Muscle layer of duodenum (tissue), 2 donors: ENCODE measurements at regions not wholly inside any gene's neighbourhood (a gene's known extent, or its start where the extent isn't known, plus 50 kb on each side); places are given as distances from the start of the nearest gene placed in this dataset.
"Not testable (repeated sequence)": the region's sequence is repeated elsewhere in the genome, so short reads cannot be mapped to it uniquely, and the experiment has no call there.

Experiments
- H3K27ac ChIP-seq: one replicate; pipeline ENCODE4 v1.7.0; 2013; ENCODE audit warnings: mild to moderate bottlenecking, low read length
- H3K27me3 ChIP-seq: one replicate; pipeline ENCODE4 v1.7.0; 2013; ENCODE audit warnings: low read depth, mild to moderate bottlenecking, control low read depth, low read length
- H3K36me3 ChIP-seq, 2 donors: one replicate each; pipeline ENCODE4 v1.7.0; 2013; ENCODE audit warnings: low read length in 2 of 2, control low read depth in 1 of 2, mild to moderate bottlenecking in 1 of 2; ENCODE audit not compliant: insufficient read depth in 2 of 2, control insufficient read depth in 1 of 2
- H3K4me1 ChIP-seq, 2 donors: one replicate each; pipeline ENCODE4 v1.7.0; 2013; ENCODE audit warnings: low read length in 2 of 2, mild to moderate bottlenecking in 2 of 2, control low read depth in 1 of 2, moderate library complexity in 1 of 2; ENCODE audit not compliant: insufficient read depth in 2 of 2, control insufficient read depth in 1 of 2
- H3K4me3 ChIP-seq, 2 donors: one replicate each; pipeline ENCODE4 v1.7.0; 2013; ENCODE audit warnings: low read length in 2 of 2, low read depth in 1 of 2, mild to moderate bottlenecking in 1 of 2
- H3K9me3 ChIP-seq, 2 donors: one replicate each; pipeline ENCODE4 v1.7.0; 2013; ENCODE audit warnings: low read length in 2 of 2, control low read depth in 1 of 2, mild to moderate bottlenecking in 1 of 2; ENCODE audit not compliant: control insufficient read depth in 1 of 2
- donor health status: healthy.

DNA sequence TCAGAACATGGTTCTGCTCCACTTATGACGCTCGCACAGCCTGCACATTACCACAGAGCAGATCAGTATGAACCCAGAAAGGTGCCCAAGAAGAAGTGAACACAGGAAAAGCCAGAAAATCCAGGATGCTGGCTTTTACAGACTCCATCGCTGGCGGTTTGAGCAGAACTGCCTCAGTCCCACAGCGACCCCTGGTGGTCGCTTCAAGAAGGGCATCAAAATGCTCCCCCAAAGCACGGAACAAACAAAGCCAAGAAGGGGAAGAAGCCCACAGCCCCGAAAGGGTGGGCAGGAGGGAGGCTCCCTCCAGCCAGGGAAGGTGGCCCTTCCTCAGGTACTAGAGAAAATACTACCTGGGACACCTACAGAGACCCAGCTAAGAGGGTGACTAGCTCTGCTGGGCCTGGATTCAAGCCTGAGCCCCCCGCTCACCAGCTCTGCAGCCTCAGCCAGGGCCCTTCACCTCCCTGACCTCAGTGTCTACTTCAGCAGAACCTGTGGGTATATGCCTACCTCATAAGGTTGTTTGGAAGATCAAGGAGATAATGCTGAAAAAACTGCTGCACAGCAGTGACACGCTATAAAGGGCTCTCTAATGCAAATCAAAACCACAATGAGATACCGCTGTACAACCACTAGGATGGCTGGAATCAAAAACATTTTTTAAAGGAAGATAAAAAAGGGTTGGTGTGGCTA is 98.1 kb downstream of the NCOR2 start:
- H3K4me1 ChIP-seq = peaks cover 0 to 6% of the 10 kb centered on the region in 2 donors
- H3K4me3 ChIP-seq = no peak overlapping the region
- peaks cover 47 to 62% of the 10 kb centered on the region in 2 donors for H3K36me3 ChIP-seq

DNA sequence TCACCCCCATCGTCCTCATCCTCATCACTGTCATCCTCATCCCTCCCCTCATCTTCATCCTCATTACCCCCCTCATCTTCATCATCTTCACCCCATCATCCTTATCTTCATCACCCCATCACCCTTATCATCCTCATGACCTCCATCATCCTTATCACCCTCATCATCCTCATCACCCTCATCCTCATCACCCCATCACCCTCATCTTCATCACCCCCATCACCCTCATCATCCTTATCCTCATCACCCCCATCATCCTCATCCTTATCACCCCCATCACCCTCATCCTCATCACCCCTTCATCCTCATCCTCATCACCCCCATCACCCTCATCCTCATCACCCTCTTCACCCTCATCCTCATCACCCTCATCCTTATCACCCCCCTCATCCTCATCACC is 99.9 kb downstream of the NCOR2 start:
- Histone ChIP-seq H3K36me3 (peaks cover 39 to 47% of the 10 kb centered on the region in 2 donors), H3K4me1 (peaks cover 0 to 23% of the 10 kb centered on the region in 2 donors)
- not testable (repeated sequence) for H3K9me3 ChIP-seq, H3K4me3 ChIP-seq, H3K27ac ChIP-seq, H3K27me3 ChIP-seq

More for the DNA sequence above, 98.1 kb downstream of the NCOR2 start:
- Histone ChIP-seq H3K27ac (no peak overlapping the region), H3K9me3 (peaks cover 0 to 4% of the 10 kb centered on the region in 2 donors), H3K27me3 (no peaks in the 10 kb centered on the region)

DNA sequence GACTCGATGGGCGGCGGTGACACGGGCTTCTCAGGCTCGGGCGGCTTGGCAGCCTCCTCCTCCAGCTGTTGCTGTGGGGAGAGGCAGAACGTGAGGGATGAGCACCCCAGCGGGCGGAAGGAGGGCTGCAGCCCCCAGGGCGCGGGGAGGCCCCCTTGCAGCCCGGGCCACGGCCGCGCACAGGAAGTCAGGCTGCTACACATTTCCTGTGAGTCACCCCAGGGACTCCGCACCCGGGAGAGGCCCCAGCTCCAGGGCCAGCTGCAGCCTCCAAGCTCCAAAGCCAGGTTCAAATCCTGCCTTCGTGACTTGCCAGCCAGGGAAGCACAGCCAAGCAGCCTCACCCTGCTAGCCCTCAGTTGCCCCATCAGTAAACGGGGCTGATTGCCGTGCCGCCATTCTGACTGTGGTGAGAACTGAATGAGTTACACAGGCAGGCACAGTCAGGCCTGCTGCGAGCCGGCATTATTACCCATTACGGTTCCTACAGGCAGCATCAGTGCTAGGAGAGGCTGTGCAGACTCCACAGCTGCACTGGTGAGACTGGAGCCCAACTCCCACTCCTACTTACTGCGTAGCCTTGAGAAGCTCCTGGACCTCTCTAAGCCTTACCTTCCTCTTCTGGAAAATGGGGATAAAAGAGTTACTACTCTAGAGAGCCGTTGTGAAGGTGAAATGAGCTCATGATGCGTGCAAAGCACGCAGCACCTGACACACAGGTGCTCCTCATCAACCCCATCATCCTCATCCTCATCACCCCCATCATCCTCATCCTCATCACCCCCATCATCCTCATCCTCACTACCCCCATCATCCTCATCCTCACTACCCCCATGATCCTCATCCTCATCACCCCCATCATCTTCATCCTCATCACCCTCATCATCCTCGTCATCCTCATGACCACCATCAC is 100.9 kb downstream of the NCOR2 start:
- Histone ChIP-seq H3K9me3 (peaks cover 0 to 4% of the 10 kb centered on the region in 2 donors), H3K4me3 (no peak overlapping the region), H3K27me3 (no peaks in the 10 kb centered on the region), H3K36me3 (peaks cover 37% of the 10 kb centered on the region in 2 donors), H3K27ac (no peak overlapping the region), H3K4me1 (peaks cover 0 to 29% of the 10 kb centered on the region in 2 donors)

DNA sequence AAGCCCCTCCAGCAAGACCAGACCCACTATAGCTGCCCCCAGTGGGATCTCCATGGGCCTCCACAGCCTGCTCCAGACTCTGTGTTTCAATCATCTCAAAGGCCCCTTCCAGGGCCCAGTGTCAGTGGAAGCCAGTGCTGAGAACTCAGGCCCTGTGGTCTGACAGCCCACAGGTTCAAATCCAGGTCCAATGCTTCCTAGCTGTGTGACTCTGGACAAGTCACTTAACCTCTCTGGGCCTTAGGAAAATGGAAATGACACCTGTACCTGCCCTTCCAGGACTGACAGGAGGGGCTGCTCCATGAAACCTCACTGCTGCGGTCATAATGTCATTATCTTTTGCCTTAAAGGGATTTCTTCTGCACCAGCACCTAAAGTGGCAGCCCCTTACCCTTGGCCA is 101.9 kb downstream of the NCOR2 start:
- H3K4me1 ChIP-seq = peaks cover 0 to 29% of the 10 kb centered on the region in 2 donors
- peaks cover 0 to 4% of the 10 kb centered on the region in 2 donors for H3K9me3 ChIP-seq
- H3K27ac ChIP-seq = no peak overlapping the region
- H3K36me3 ChIP-seq = peaks cover 28 to 36% of the 10 kb centered on the region in 2 donors
- no peak overlapping the region for H3K4me3 ChIP-seq
- no peaks in the 10 kb centered on the region for H3K27me3 ChIP-seq

DNA sequence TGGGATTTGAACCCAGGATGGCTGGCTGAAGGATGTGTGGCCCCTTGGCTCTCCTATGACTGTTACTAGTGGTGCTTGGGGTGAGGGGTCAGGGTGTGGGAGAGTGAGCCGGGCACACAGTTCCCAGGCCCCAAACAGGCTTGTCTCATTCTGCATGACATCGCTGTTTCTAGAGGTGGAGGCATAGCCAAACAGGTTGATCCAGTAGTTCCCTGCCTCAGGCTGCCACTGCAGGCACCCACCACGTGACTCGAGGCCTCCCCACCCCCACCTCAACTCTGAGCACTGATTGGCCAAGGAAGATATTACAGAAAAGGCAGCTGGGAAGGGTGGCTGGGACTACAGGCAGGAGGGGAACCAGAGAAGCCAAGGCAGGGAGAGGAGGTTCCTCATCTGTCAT is 102.6 kb downstream of the NCOR2 start:
- peaks cover 30 to 38% of the 10 kb centered on the region in 2 donors for H3K36me3 ChIP-seq
- no peak overlapping the region for H3K4me3 ChIP-seq
- no peak overlapping the region for H3K27ac ChIP-seq
- H3K4me1 ChIP-seq = peaks cover 0 to 29% of the 10 kb centered on the region in 2 donors
- no peaks in the 10 kb centered on the region for H3K27me3 ChIP-seq
- H3K9me3 ChIP-seq = peaks cover 0 to 4% of the 10 kb centered on the region in 2 donors

DNA sequence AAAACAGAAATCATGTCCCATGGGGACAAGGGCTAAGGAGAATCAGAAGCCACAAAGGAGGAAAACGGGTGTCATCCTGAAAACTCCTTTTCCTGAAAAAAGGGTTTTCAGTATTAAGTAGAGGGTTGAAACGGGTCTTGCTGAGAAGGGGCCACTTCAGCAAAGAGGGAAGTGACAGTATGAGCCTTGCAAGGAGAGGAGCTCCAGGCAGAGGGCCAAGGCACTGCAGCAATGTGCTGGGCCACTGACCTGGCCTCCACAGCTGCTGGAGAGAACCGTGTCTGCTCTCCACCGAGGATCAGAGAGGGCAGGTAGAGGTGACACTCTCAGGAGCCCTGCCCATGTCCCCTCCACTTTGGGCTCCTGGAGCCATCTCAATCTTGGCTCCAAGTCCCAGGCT is 103.3 kb downstream of the NCOR2 start:
- H3K27ac ChIP-seq = no peak overlapping the region
- peaks cover 25 to 45% of the 10 kb centered on the region in 2 donors for H3K36me3 ChIP-seq
- H3K4me1 ChIP-seq = peaks cover 0 to 29% of the 10 kb centered on the region in 2 donors
- H3K27me3 ChIP-seq = no peaks in the 10 kb centered on the region
- H3K4me3 ChIP-seq = no peak overlapping the region
- no peaks in the 10 kb centered on the region for H3K9me3 ChIP-seq

DNA sequence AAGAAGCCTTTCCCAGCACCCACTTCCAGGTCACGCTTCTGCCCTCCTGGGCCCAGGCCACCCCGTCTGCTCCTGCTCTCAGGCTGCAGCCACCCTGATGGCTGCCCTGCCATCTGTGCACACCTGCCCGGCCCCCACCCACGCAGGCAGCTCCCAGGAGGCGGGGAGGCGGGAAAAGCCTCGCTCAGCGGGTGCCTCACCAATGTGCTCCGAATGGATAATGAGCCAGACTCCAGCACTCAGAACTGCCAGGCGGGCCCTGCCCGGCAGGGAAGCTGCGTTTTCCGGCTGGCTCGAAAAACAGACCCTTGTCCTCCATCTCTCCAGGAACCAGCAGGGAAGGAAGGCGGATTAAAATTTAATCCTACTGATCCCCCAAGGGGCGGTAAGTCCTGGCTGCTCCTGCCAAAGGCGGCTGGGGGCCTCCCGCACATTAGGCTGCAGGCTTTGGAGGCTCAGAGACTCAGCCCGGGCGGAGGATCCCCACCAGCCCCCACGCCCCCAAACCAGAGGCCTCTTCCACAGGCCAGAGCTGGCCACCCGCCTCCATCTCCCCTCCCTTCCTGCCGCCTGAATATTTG is 104.0 kb downstream of the NCOR2 start:
- peaks cover 0 to 32% of the 10 kb centered on the region in 2 donors for H3K4me1 ChIP-seq
- H3K4me3 ChIP-seq = no peak overlapping the region
- H3K36me3 ChIP-seq = peaks cover 23 to 47% of the 10 kb centered on the region in 2 donors
- no peaks in the 10 kb centered on the region for H3K27me3 ChIP-seq
- H3K27ac ChIP-seq = no peak overlapping the region
- H3K9me3 ChIP-seq = no peaks in the 10 kb centered on the region

DNA sequence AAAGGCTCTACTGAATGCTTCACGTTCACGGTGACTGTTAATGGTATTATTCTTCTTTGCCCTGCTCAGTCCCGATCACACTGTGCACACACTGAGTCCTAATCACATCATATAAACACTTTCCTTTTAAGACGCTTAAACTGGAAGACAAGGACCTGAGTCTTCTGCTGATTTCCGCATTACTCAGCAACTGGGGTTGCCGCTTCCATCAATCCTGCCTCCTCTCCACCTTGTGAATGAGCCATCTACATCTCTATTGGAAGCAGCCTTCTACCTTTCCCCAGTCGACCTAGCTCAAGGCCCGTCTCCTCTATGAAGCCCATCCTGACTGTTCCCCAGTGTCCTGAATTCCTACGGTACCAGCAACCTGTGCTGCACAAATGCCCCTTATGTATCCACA is 104.7 kb downstream of the NCOR2 start:
- H3K27ac ChIP-seq = no peak overlapping the region
- H3K36me3 ChIP-seq = peaks cover 23 to 47% of the 10 kb centered on the region in 2 donors
- peaks cover 6 to 39% of the 10 kb centered on the region in 2 donors for H3K4me1 ChIP-seq
- H3K9me3 ChIP-seq = no peaks in the 10 kb centered on the region
- no peaks in the 10 kb centered on the region for H3K27me3 ChIP-seq
- no peak overlapping the region for H3K4me3 ChIP-seq

DNA sequence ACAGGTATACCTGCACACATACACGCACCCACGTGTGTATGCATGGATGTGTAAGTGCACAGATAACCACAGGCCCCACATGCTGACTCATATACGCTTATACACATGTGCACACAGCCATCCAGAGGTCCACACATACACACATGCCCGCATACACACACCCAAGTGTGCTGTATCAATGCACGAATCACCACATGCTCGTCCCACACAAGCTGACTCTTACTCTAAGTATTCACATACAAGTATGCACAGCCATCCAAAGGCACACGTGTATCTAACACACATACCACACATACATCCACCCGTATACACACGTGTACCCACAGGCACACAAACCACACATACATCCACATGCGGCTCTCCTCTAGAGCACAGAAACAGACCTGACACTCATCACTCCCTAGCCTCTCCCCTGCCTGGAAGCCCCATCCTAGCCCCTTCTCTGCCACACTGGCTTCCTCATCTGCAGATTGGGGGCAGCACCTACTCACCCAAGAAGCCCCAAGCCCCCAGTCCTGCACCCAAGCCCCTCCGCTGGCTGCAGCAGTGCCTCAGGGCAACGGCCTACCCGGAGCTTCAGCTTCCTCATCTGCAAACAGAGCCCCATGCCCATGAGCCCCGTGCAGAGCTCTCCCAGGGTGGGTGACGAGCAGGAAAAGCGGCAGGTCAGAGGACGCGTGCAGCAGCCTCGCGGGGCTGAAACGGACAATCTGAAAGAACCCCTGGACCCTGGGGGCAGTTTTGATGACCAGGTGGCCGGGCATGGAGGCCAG is 105.4 kb downstream of the NCOR2 start:
- H3K27ac ChIP-seq = no peak overlapping the region
- no peaks in the 10 kb centered on the region for H3K9me3 ChIP-seq
- H3K36me3 ChIP-seq = peaks cover 23 to 47% of the 10 kb centered on the region in 2 donors
- H3K4me3 ChIP-seq = no peak overlapping the region
- peaks cover 6 to 45% of the 10 kb centered on the region in 2 donors for H3K4me1 ChIP-seq
- no peaks in the 10 kb centered on the region for H3K27me3 ChIP-seq

DNA sequence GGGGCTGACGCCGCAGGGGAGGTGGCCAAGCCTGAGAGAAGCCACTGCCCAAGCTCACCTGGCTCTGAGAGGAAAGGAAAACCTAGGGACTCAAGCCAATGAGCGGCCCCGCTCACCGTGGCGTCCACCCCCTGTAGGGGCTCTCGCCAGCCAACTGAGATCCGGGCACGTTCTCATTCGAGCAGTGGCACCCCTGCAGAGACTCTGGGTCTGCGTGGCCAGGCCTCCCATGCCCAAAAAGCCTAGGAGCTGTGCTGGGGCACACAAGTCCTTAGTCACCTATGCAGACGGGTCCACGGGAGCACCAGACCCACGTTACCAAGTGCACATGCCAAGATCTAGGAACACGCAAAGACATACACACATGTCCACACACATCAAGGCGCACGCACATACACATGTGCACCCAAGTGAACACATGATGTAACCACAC is 106.2 kb downstream of the NCOR2 start:
- Histone ChIP-seq H3K27me3 (no peaks in the 10 kb centered on the region), H3K27ac (no peak overlapping the region), H3K4me3 (no peak overlapping the region), H3K4me1 (peaks cover 6 to 51% of the 10 kb centered on the region in 2 donors), H3K36me3 (peaks cover 23 to 43% of the 10 kb centered on the region in 2 donors), H3K9me3 (no peaks in the 10 kb centered on the region)
